HAP-1 (cell line): ENCODE measurements at regions not wholly inside any gene's neighbourhood (a gene's known extent, or its start where the extent isn't known, plus 50 kb on each side); places are given as distances from the start of the nearest gene placed in this dataset.
"Not testable (repeated sequence)": the region's sequence is repeated elsewhere in the genome, so short reads cannot be mapped to it uniquely, and the experiment has no call there.

Experiments used
- DNase-seq, 2 experiments: peaks; one replicate each; pipeline ENCODE4 v3.0.0-alpha.2; 2016 to 2020; ENCODE audit warnings: low spot score in 2 of 2
- H3K27me3 ChIP-seq: fragments of 250-450 bp; sonication (Bioruptor Pico); 2 replicates; pipeline ENCODE4 v1.5.1; 2020; ENCODE audit warnings: low read depth, mild to moderate bottlenecking, moderate library complexity
- H3K36me3 ChIP-seq: fragments of 250-450 bp; sonication (Bioruptor Pico); replicated peaks from 2 replicates; pipeline ENCODE4 v1.5.1; 2020; ENCODE audit warnings: mild to moderate bottlenecking
- H3K4me1 ChIP-seq: fragments of 250-450 bp; sonication (Bioruptor Pico); 2 replicates; pipeline ENCODE4 v1.5.1; 2020; ENCODE audit warnings: mild to moderate bottlenecking
- H3K4me3 ChIP-seq: fragments of 250-450 bp; sonication (Bioruptor Pico); 2 replicates; pipeline ENCODE4 v1.5.1; 2020; ENCODE audit warnings: mild to moderate bottlenecking, moderate library complexity
- H3K9me3 ChIP-seq: fragments of 250-450 bp; sonication (Bioruptor Pico); 2 replicates; pipeline ENCODE4 v1.5.1; 2020; ENCODE audit warnings: mild to moderate bottlenecking, moderate library complexity
- in situ Hi-C: fragments of 300-500 bp; cut with MboI; formaldehyde crosslinking; loops from 3 replicates; pipeline ENCODE4 v1.14.3; 2020; ENCODE audit warnings: low sequenced_read_pairs, inconsistent platforms, mixed read lengths

DNA sequence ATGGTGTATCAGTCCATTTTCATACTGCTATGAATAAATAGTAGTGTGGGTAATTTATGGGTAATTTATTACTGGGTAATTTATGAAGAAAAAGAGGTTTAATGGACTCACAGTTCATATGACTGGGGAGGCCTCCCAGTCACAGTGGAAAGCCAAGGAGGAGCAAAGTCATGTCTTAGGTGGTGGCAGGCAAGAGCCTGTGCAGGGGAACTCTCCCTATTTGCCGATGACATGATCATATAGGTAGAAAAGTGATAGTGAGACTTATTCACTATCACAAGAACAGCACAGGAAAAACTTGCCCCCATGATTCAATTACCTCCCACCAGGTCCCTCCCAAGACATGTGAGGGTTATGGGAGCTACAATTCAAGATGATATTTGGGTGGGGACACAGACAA, 1137.7 kb downstream of the UQCRFS1 start:
- Histone ChIP-seq H3K9me3 (peaks cover 2% of the 10 kb centered on the region; the same call in 1 of the 2 replicates), H3K4me3 (no peak overlapping the region), H3K27me3 (no peaks in the 10 kb centered on the region), H3K4me1 (no peaks in the 10 kb centered on the region), H3K36me3 (no peaks in the 10 kb centered on the region)
- in situ Hi-C loops: no loop called here
- DNase-seq: no peak

DNA sequence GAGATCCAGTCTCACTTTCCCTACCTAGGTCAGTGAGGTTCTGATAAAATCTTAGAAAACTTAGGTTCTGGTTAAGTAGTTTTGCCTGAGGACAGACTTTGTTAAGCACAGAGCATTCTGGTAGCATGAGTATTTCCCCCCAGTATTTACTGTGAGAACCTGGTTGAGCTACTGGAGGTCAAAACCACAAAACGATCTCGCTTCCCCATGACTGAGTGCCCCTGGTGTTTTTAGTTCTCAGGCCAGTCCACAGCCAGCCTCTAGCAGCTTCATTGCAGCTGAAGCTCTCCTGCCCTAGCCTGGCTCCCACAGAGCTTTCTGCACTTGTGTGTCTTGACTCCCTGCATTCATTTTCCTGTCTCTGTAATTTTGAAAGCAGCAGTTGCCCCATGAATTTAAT, 1138.2 kb downstream of the UQCRFS1 start:
- in situ Hi-C loops: no loop called here
- Histone ChIP-seq H3K4me3 (no peak overlapping the region), H3K36me3 (no peaks in the 10 kb centered on the region), H3K27me3 (no peaks in the 10 kb centered on the region), H3K4me1 (no peaks in the 10 kb centered on the region), H3K9me3 (peaks cover 2% of the 10 kb centered on the region; the same call in 1 of the 2 replicates)
- DNase-seq: no peak

DNA sequence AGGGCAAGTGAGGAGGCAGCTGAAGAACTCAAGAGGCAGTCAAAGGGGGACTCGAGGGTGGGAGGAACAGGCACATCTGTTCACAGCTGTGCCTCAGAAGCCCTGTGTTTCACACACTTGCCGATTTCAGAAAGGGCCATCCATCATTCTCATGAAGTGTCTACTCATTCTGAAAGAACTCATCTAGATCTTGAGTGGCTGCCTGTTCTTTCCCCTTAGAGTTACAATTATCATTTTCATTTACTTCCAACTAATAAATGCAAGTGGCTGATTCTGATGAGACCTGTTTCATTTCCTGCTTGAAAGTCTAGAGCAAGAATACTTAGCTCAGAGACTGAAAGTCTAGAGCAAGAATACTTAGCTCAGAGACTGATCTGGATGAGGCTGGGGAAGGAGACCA, 1145.1 kb downstream of the UQCRFS1 start:
- in situ Hi-C loops: no loop called here
- Histone ChIP-seq H3K9me3 (no peaks in the 10 kb centered on the region), H3K4me3 (no peak overlapping the region), H3K36me3 (no peaks in the 10 kb centered on the region), H3K4me1 (no peaks in the 10 kb centered on the region), H3K27me3 (no peaks in the 10 kb centered on the region)
- DNase-seq: no peak

DNA sequence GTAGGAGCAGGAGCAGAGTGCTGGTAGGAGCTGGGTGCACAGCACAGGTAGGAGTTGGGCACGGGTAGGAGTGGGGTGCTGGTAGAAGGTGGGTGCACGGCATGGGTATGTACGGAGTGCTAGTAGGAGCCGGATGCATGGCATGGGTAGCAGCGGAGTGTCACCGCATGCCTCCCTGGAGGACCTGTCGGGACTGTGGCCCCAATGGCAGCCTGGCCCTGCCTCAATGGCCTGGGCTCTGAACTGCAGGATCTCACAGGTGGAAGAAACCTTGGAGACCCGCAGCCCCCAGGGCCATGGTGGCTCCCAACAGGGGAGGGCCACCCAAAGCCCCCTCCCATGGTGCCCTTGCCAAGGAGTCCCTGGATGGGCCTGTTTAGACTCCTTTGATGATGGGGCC, 1146.0 kb downstream of the UQCRFS1 start:
- no peak for DNase-seq
- no peak overlapping the region for H3K4me3 ChIP-seq
- H3K9me3 ChIP-seq: no peaks in the 10 kb centered on the region
- H3K27me3 ChIP-seq: no peaks in the 10 kb centered on the region
- H3K4me1 ChIP-seq: no peaks in the 10 kb centered on the region
- H3K36me3 ChIP-seq: no peaks in the 10 kb centered on the region
- in situ Hi-C loops: no loop called here

DNA sequence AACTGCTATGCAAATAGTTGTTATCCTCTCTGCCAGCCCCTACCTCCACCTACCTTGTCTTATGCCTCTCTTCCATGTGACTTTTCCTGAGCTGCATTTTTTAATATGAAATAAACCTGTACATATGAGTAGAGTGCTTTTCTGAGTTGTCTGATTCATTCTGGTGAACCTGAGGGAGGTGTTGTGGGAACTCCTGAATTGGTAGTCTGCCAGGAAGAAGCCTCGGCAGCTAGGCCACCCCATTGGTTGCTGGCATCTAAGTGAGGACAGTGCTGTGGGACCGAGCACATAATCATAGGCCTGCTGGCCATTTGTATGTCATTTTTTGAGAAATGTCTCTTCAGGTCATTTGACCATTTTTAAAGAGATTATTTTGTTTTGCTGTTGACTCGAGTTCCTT, 1146.8 kb downstream of the UQCRFS1 start:
- no peak for DNase-seq
- H3K4me3 ChIP-seq: no peak overlapping the region
- no peaks in the 10 kb centered on the region for H3K9me3 ChIP-seq
- in situ Hi-C loops: no loop called here
- no peaks in the 10 kb centered on the region for H3K27me3 ChIP-seq
- H3K36me3 ChIP-seq: no peaks in the 10 kb centered on the region
- H3K4me1 ChIP-seq: no peaks in the 10 kb centered on the region

DNA sequence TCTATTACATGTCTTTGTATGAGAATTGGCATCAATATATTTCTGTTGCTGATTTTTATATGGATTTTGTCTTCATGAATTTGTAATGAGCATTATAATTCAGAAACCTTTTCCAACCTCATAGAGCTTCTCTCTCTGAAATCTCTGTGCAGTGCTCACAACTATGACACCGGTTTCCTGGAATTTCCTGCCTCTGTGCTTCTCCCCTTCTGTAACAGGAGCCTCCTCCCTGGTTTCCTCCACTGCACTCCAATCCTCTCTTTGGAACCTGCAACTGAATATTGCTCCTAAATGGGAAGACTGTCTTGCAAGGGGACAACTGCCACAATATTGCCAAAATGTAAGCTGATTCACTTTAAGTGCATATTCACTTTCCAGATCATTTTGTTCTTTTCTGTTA, 1147.9 kb downstream of the UQCRFS1 start:
- in situ Hi-C loops: no loop called here
- Histone ChIP-seq H3K27me3 (no peaks in the 10 kb centered on the region), H3K9me3 (no peaks in the 10 kb centered on the region), H3K4me1 (no peaks in the 10 kb centered on the region), H3K4me3 (no peak overlapping the region), H3K36me3 (no peaks in the 10 kb centered on the region)
- no peak for DNase-seq

DNA sequence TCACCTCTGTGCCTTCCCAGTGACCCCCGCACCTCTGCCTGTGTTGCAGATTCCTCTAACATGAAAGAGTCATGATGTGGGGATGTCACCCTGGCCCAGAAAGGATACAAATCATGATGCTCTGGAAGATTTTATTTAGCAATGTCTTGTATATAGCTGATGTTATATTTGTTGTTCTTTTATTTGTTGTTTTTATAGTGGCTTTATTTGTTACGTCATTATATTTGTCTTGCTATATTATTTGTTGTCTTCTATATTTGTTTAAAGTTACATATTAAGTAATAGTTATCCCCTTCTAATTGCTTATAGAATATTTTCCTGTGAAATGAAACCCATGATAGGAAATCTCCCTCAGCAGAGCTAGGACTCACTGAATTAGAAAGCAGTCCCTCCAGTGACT, 1149.2 kb downstream of the UQCRFS1 start:
- Histone ChIP-seq H3K36me3 (no peaks in the 10 kb centered on the region), H3K27me3 (no peaks in the 10 kb centered on the region), H3K4me3 (no peak overlapping the region), H3K9me3 (no peaks in the 10 kb centered on the region), H3K4me1 (no peaks in the 10 kb centered on the region)
- in situ Hi-C loops: no loop called here
- no peak for DNase-seq

DNA sequence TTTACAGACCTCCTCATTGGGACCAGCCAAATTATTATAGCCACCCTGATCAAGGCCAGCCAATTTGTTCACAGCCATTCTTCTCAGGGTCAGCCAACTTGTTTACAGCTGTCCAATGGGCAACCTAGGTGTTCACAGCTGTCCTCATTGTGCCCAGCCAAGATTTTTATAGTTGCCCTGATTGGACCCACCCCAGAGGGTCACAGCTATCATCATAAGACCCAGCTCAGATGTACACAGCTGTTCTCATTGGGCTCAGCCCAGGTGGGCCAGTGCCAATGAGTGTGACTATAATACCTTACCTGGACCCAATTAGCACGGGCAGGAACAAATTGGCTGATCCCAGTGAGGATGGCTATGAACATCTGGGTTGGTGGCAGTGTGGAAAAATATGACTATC, 1151.8 kb downstream of the UQCRFS1 start:
- H3K4me1 ChIP-seq: no peaks in the 10 kb centered on the region
- no peaks in the 10 kb centered on the region for H3K9me3 ChIP-seq
- DNase-seq: no peak
- no peaks in the 10 kb centered on the region for H3K36me3 ChIP-seq
- in situ Hi-C loops: no loop called here
- H3K27me3 ChIP-seq: no peaks in the 10 kb centered on the region
- no peak overlapping the region for H3K4me3 ChIP-seq

DNA sequence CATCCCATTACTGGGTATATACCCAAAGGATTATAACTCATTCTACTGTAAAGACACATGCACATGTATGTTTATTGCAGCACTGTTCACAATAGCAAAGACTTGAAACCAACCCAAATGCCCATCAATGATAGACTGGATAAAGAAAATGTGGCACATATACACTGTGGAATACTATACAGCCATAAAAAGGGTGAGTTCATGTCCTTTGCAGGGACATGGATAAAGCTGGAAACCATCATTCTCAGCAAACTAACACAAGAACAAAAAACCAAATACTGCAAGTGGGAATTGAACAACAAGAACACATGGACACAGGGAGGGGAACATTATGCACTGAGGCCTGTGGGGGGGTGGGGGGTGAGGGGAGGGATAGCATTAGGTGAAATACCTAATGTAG, 1155.9 kb downstream of the UQCRFS1 start:
- H3K9me3 ChIP-seq, H3K27me3 ChIP-seq, H3K36me3 ChIP-seq, H3K4me1 ChIP-seq, in situ Hi-C loops, DNase-seq, H3K4me3 ChIP-seq: not testable (repeated sequence)

DNA sequence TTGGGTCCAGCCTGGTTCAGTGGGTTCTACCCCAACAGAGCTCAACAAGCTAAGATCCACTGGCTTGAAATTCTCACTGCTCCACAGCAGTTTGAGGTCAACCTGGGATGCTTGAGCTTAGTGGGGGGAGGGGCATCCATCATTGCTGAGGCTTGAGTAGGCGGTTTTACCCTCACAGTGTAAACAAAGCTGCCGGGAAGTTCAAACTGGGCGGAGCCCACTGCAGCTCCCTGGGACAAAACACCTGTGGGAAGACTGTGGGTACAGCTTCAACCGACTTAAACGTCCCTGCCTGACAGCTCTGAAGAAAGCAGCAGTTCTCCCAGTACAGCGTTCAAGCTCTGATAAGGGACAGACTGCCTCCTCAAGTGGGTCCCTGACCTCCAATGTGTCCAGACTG, 1161.9 kb downstream of the UQCRFS1 start:
- Histone ChIP-seq H3K36me3 (no peaks in the 10 kb centered on the region), H3K9me3 (no peaks in the 10 kb centered on the region; the same call in 1 of the 2 replicates), H3K27me3 (no peaks in the 10 kb centered on the region), H3K4me3 (no peak overlapping the region), H3K4me1 (no peaks in the 10 kb centered on the region)
- in situ Hi-C loops: no loop called here
- DNase-seq: no peak

DNA sequence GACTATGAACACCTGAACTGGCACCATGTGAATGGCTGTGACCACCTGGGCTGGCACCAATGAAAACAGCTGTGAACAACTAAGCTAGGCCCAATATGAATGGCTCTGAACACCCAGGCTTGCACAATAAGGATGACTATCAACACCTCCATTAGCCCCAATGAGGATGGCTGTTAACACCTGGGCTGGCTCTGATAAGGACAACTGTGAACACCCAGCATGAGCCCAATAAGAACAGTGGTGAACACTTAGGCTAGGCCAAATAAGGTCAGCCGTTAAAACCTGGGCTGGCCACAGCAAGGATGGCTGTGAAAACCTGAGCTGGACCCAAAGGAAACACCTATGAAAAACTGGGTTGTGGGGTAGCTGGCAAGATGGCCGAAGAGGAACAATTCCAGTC, 1163.1 kb downstream of the UQCRFS1 start:
- H3K36me3 ChIP-seq: no peaks in the 10 kb centered on the region
- no peaks in the 10 kb centered on the region for H3K4me1 ChIP-seq
- no peaks in the 10 kb centered on the region; the same call in 1 of the 2 replicates for H3K9me3 ChIP-seq
- no peak for DNase-seq
- in situ Hi-C loops: no loop called here
- no peak overlapping the region for H3K4me3 ChIP-seq
- no peaks in the 10 kb centered on the region for H3K27me3 ChIP-seq

DNA sequence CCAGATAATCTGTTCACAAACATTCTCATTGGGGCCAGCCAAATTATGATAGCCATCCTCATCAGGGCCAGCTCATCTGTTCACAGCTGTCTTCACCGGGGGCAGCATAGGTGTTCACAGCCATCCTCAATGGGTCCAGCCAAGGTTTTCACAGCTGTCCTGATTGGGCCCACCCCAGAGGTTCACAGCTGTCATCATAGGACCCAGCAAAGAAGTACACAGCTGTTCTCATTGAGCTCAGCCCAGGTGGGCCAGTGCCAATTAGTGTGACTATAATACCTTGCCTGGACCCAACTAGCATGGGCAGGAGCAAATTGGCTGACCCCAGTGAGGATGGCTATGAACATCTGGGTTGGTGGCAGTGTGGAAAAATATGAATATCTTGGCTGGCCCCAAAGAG, 1166.0 kb downstream of the UQCRFS1 start:
- H3K27me3 ChIP-seq: no peaks in the 10 kb centered on the region
- no peaks in the 10 kb centered on the region; the same call in 1 of the 2 replicates for H3K9me3 ChIP-seq
- H3K4me1 ChIP-seq: no peaks in the 10 kb centered on the region
- DNase-seq: no peak
- H3K4me3 ChIP-seq: no peak overlapping the region
- no peaks in the 10 kb centered on the region for H3K36me3 ChIP-seq
- in situ Hi-C loops: no loop called here

DNA sequence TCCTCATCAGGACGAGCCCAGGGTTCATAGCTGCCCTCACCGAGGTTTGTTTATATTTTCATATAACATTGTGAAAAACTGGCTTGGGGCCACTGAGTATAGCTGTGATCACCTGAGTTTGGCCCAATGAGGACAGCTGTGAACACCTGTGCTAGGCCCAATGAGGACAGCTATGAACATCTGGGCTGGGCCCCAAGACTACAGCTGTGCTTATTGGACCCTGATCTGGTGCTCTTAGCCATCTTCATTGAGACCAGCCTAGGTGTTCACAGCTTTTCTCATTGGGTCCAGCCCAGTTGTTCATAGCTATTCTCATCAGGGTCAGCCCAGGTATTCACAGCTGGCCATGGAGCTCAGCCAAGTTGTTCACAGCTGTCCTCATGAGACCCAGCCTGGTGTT, 1167.3 kb downstream of the UQCRFS1 start:
- H3K9me3 ChIP-seq: no peaks in the 10 kb centered on the region; the same call in 1 of the 2 replicates
- in situ Hi-C loops: no loop called here

DNA sequence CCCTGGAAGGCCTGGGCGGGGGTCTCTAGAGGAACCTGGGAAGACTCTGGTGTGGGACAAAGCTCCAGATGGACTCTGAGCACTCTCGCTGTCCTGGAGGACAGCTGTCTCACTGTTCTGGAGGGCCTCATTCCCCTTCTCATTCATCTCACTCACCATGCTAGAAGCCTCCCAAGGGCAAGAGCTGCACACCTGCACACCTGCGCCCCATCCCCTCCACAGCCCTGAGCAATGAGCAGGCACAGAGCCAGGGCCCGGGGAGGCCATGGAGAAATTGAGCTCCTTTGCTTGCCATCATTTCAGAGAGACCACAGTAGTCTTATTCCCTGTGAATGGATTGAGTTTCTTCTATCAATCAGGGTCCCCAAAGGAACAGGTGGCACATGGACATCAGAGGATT, 1168.5 kb downstream of the UQCRFS1 start:
- Histone ChIP-seq H3K9me3 (no peaks in the 10 kb centered on the region; the same call in 1 of the 2 replicates), H3K27me3 (no peaks in the 10 kb centered on the region), H3K36me3 (no peaks in the 10 kb centered on the region), H3K4me1 (no peaks in the 10 kb centered on the region), H3K4me3 (no peak overlapping the region)
- in situ Hi-C loops: no loop called here
- no peak for DNase-seq

More for the DNA sequence above, 1167.3 kb downstream of the UQCRFS1 start:
- H3K4me3 ChIP-seq: no peak overlapping the region
- no peaks in the 10 kb centered on the region for H3K36me3 ChIP-seq
- H3K4me1 ChIP-seq: no peaks in the 10 kb centered on the region
- no peaks in the 10 kb centered on the region for H3K27me3 ChIP-seq
- no peak for DNase-seq

DNA sequence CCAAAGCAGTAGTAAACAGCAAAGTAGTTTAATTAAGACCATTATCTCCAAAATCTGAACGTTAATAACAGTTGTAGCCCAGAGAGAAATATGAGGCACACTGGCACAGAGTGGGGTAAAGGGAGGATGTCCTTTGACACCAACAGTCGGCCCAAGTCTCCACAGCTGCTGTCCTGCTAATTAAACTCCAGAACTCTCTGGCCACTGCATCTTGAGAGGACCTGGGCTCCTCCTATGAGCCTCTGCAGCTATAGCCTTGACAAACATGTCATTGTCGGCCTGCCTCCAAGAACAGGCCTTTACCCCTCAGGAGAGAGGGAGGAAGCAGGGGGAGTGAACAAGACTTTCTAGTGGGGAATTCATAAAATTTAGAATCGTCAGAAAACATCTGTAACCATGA, 1170.4 kb downstream of the UQCRFS1 start:
- Histone ChIP-seq H3K9me3 (no peaks in the 10 kb centered on the region; the same call in 1 of the 2 replicates), H3K4me3 (no peak overlapping the region), H3K36me3 (no peaks in the 10 kb centered on the region), H3K27me3 (no peaks in the 10 kb centered on the region), H3K4me1 (no peaks in the 10 kb centered on the region)
- DNase-seq: no peak
- in situ Hi-C loops: no loop called here
